HG02588 (cell line): ENCODE measurements at regions not wholly inside any gene's neighbourhood (a gene's known extent, or its start where the extent isn't known, plus 50 kb on each side); places are given as distances from the start of the nearest gene placed in this dataset.

ENCODE experiments used
- ATAC-seq: cut with Tn5 transposase; IDR thresholded peaks from one replicate; pipeline ENCODE4 v1.9.1; 2021; ENCODE audit warnings: mild to moderate bottlenecking, moderate library complexity; ENCODE audit not compliant: unreplicated experiment

DNA sequence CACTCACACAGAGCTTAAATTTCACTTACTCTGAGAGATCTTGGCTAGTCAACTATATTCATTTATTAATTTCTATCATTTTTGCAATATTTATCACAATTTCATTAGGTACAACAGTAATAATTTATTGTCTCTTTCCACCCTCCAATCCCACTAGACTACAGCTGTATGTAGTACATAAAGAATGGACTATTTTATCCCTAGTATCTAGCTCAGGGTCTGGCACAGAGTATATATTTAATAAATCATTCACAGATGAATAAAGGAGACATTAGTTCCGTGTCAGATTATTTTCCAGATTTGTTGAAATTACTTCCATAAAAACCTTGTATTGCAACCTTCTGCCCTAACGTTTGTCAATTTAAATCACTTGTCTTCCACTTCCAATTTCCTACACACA lies 1781.1 kb upstream of the SEL1L start:
- ATAC-seq: no peak

DNA sequence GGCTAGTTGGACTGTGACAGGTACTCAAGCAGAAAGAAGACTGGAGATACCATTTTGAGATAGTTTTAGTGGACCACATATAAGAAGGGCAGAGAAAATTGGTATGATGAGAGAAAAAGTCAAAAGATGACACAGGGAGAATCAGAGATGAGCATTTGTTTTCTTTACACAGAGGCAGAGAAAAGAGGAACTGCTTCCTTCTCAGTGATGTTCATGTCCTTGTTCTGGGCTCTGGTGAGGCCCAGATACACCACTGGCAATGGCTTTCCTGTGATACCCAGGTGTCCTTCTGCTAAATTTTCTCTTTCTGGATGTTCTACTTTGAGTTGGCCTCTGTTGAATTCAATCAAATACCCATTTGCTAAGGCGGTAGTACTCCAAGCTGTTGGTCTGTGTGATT lies 1782.7 kb upstream of the SEL1L start:
- no peak for ATAC-seq

GRCh38 chr14:83320837-83321236 lies 1787.2 kb upstream of the SEL1L start:
- no peak for ATAC-seq

- no peak for ATAC-seq
Observed at GRCh38 chr14:83331513-83331912, 1797.9 kb upstream of the SEL1L start.

DNA sequence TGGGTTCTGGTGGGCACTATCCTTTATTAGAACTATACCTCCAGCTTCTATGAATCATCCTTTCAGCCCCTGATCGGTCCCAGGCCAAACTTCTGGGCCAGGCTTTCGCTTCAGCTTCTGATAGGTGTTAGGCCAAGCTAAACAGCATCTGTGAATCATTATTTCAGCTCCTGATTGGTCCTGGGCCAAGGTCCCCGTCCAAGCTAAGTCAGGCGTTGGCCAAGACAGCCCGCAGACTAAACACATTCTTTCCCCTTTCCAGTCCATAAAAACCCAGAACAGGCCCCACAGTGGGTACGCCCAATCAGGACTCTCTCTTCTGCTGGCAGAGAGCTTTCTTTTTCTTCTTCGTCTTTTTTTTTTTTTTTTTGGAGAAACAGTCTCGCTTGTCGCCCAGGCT lies 1808.9 kb upstream of the SEL1L start:
- ATAC-seq: no peak

DNA sequence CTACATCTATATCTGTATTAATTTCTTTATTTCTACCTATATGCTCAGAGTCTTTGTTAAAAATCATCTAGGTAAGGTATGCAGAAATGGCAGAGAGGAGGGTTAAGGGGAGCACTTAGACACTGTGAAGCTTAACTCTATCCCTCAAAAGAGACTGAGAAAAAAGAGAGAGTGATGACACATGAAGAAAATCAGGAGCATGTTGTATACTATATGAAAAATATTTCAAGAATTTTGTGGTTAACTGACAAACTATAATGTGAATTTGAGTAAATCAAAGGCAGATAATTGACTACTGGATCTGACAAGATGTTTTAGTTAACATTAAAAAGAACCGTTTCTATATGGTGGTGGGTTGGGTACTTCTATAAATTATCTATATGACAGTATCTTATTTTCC lies 1814.2 kb upstream of the SEL1L start:
- ATAC-seq: no peak

GRCh38 chr14:83355609-83356008 lies 1822.0 kb upstream of the SEL1L start:
- ATAC-seq: no peak

DNA sequence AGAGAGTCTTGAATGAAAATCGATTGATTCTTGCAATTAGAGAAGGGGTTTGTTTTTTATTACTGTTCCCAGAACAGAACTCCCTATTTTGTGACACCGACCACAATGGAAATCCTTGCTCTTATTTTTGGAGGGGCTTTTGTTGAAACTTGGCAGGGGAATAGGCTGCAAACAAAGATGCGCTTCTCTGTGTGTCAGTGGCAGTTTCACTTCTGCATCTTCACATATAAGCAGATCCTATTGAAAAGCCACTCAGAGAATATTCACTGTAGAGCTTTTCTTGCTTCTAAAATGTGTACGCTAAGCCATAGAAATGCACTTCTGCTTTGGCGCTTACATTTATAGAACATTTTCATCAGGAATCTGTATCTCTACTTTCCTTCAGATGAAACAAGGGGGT lies 1822.4 kb upstream of the SEL1L start:
- no peak for ATAC-seq

GRCh38 chr14:83372271-83372670 lies 1838.6 kb upstream of the SEL1L start:
- ATAC-seq: no peak

DNA sequence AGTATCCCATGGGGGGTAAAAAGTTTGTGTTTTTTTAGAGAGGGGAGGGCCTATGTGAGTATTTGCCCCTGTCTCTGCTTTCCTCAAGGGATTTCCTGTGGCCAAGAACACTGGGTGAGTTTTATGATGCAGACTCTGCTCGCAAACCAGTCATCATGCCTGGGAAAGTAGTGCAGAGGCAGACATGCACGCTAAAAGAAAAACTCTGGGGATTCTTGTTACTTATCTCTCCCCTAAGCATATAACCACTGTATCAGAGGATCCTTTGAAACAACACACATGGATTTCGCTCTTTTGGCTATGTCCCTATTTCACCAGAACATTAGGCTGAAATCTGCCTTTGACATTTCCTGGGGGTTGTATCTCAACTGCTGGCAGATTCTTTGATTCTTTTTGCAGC lies 1845.8 kb upstream of the SEL1L start:
- ATAC-seq: no peak

DNA sequence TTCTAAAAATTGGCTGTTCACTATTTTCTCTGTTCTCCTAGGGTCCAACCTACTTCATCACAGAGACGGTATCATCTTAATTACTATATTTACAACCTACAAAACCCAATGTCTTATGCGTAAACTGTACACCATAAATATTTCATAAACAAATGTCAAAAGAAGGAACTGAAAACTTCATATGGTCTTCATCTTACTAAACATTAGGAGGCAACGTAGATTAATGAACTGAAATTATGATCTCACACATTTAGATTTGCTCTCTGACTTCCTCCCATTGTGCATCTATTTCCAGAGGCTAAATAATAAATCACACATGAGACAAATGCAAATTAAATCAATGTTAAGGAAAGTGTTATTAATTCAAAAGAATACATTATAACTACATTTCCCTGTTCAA lies 1850.6 kb upstream of the SEL1L start:
- ATAC-seq: no peak

GRCh38 chr14:83395321-83395720 lies 1861.7 kb upstream of the SEL1L start:
- ATAC-seq: no peak

GRCh38 chr14:83416476-83416875 lies 1882.8 kb upstream of the SEL1L start:
- ATAC-seq: no peak

DNA sequence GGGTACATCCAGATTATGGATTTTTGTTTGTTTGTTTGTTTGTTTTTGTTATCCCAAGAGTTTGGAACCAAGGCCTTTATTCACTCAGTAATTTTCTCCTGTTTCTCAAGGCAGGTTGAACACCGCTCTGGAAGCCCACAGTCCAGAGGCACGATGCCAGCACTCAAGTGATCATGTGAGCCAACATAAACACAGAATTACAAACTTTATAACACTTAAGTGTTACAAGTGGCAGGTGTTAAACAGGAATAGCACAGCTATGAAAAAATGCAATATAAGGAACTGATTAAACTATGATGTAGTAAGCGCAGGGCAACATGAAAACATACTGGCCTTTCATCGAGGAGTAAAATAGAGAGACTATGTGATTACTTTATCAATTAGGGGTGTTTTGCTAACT lies 1885.8 kb upstream of the SEL1L start:
- ATAC-seq: no peak

GRCh38 chr14:83421711-83422110 lies 1888.1 kb upstream of the SEL1L start:
- no peak for ATAC-seq

- no peak for ATAC-seq
Observed at GRCh38 chr14:83425138-83425537, 1891.5 kb upstream of the SEL1L start.

DNA sequence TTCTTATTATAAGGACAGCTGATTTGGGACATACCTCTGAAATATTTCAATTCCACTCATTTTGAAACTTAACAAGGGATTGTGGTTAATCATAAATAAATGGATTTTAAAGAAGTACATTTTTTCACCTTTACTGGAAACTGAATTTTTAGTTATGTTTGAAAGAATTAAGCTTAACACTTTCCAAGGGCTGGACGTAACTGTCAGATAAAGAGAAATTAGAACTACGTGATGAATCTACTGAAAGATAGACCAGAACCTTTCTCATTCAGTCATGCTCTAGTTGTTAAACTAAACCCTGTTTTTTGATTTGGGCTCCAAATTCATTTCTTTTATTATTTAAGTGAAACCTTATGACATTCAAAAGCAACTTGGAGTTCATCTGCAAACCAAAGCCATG lies 1892.1 kb upstream of the SEL1L start:
- no peak for ATAC-seq

DNA sequence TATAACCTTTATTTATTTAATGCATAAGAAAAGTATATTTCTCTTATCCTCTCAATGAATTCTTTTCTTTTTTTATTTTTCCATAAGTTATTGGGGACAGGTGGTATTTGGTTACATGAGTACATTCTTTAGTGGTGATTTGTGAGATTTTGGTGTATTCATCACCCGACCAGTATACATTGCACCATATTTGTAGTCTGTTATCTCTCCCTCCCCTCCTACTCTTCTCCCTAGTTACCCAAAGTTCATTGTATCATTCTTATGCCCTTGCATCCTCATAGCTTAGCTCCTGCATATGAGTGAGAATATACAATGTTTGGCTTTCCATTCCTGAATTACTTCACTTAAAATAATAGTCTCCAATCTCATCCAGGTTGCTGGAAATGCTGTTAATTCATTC lies 1900.0 kb upstream of the SEL1L start:
- ATAC-seq: no peak

GRCh38 chr14:83441801-83442200 lies 1908.1 kb upstream of the SEL1L start:
- no peak for ATAC-seq

DNA sequence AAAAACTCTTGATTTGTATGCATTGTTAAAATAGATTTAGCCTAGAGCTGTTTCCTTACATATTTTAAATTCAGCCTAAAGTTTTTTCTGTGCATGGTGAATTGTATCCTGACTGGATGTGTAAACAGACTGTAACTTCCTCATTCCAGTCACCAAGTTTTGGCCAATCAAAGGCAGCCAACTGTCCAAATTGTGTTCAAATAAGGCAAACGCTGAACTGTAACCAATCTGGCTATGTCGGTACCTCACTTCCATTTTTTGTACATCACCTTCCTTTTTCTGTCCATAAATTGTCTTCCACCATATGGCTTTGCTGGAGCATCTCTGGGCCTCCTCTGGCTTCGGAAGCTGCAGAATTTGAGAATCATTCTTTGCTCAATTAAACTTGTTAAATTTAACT lies 1921.9 kb upstream of the SEL1L start:
- ATAC-seq: no peak

- ATAC-seq: no peak
Observed at GRCh38 chr14:83461521-83461920, 1927.9 kb upstream of the SEL1L start.

DNA sequence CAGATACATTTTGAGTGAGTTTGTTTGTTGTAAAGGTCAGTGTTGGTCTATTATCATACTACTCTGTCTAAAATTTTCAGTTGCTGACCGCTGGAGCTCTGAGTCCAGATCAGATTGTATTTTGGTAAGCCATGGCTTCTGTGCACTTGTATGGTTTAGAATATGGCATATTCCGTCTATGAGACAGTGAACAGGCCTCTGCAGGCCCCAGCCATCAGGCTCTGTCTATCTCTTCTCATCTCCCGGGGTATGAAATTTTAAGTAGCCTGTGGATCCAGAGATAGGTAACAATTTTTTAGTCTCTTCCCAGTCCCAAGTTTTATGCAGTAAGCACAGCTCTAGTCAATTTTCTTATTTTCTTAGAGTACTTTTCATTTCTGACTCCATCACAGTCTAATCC lies 1929.1 kb upstream of the SEL1L start:
- ATAC-seq: no peak

GRCh38 chr14:83463500-83464098 lies 1929.9 kb upstream of the SEL1L start:
- no peak for ATAC-seq

GRCh38 chr14:83467811-83468210 lies 1934.2 kb upstream of the SEL1L start:
- no peak for ATAC-seq
